RPMI8226 (cell line): ENCODE measurements at regions not wholly inside any gene's neighbourhood (a gene's known extent, or its start where the extent isn't known, plus 50 kb on each side); places are given as distances from the start of the nearest gene placed in this dataset.

Experiments
- DNase-seq: peaks from one replicate; pipeline ENCODE4 v3.0.0-alpha.2; 2015

DNA sequence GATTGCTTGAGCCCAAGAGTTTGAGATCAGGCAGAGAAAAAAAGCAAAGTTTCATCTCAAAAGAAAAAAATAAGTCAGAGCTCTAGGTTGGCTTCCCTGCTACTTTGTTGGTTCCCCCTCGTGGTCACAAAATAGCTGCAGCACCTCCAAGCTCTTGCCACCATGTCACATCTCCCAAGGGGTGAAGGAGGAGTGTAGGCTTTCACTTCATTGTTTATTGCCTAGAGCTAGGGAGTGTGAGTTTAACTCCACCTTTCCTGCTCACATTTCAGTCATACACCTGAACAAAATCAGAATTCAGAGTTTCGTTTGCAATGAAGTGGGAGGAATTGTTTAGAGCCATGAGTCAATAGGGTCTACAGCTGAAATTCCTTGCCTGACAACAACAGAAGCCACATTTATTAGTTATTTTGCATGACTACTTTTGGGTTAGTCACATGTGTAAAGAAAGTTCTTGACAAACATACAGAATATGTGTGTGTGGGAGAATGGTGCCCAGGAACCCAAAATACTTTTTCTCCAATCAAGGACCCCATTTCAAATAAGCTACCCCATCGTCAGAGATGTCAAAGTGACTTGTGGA, 56.2 kb upstream of the UFL1 start:
- peak; percentile 7 for DNase-seq

DNA sequence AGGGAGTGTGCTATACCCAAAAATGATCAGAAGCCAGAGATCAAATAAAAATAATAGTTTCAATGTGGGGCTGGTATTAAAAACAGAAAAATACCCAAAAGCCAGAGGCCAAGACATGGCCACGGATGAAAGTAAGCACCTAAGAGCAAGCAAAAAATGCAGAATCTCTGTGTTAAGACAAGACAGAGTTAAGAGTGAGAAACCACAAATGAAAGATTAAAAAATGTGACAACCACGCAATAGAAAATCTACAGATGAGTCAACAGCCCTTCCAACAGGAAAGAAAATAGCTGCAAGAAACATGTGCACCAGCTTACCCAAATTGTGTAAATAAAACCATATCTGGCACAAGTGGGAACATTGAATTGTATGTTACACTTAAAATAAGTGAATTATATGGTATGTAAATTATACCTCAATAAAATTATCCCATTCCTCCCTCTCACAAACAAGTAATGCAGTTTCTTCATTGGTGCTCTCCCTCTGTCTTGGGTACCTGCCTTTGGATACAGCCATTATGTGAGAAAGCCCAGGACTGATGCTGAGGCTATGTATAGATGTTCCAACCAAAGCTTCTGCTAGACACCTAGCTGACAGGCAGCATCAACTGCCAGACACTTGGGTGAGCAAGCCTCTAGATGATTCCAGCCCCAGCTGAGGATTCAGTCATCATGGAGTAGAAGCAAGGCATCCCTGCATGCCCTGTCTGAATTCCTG, 55.3 kb upstream of the UFL1 start:
- DNase-seq = no peak

DNA sequence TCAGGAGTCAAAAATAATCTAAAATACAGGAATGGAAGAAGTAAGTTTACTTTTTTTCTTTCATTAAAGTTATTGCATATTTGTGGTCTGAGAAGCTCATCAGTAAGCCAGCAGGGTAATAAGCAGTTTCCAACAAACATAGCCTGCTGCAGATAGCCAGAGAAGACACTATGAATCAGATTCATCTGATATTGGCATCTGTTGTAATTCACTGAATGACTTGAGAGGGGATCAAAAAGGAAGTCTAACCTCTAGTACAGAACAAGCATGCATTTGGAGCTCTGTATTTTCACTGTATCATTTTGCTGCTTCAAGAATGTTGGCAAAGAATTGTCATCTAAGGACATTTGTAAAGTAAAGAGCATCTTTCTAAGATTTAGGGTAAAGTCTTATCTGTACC, 53.8 kb upstream of the UFL1 start:
- no peak for DNase-seq

DNA sequence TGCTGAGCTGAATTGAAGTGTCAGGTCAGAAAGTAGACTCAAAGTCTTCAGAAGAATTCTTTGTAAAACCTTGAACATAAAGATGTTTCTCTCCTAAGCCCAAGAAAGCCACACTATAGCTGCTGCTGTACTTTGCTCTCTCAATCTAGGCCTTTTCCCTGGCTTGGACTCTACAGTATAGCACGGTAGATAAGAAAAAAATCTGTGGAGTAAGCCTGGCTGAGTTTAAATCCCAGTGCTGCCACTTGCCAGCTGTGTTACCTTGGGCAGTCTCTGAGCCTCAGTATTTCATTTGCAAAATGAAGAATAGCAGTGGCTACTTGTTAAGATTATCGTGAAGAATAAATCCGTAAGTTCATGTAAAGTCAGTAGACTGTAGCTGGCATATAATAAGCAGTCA, 53.3 kb upstream of the UFL1 start:
- DNase-seq = no peak

DNA sequence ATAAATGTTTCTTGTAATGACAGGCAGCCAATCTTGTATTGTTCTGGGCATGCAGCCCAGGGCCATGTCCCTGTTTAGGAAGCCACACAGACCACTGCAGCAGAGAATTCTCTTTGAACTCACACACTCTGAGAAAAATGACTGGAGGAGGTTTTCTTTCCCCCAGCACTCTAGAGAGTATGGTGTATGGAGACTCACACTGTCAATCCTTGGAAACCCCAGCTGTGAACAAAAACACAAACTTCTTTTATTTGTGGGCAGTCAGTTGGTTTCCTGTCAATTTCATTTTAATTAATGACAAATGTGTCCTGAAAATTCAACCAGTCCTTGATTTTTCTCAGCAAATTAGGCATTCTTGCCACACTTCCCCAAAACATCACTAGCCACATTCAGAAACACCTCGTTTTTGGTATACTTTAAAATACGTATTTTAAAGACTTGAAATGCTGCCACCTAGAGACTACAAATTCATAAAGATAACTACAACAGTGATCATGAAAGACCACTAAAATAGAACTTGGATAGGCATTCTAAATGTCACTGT, 52.9 kb upstream of the UFL1 start:
- DNase-seq = peak; percentile 12

DNA sequence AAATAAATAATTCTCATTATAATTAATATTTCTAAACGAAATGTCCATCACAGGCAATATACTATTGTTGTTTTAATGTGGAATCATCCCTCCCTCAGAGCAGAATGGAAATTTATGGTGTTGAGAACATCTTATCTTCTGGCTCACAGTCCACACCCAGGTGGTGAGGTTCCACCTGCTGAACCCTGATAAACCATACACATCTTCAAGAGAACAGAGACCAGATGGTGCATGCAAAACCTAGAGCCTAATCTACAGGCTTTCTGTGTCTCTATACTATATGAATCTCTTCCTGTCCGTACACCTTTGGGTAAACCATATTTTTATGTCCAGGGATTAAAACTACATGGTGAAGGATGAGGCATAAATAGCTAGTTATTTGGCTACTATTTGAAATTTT, 52.3 kb upstream of the UFL1 start:
- no peak for DNase-seq

DNA sequence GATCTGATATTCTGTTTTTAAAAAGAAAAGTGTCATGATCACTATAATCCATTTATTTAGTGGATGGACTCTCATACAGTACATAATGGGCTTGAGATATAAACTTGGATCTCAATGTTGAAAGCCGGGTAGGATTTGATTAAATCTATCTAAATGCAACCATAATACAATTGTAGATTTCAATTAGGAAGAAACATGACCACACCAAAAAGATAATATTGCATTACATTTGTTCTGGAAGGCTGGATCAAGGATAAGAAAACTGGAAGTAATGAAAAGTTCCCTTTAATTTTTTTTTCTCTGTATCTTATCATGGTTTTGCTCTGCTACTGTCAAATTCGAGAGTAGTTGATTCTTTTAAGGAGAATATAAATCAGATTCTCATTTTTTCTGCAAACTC, 51.3 kb upstream of the UFL1 start:
- DNase-seq = no peak
